ENCODE measurements at regions not wholly inside any gene's neighbourhood (a gene's known extent, or its start where the extent isn't known, plus 50 kb on each side); places are given as distances from the start of the nearest gene placed in this dataset.

DNA sequence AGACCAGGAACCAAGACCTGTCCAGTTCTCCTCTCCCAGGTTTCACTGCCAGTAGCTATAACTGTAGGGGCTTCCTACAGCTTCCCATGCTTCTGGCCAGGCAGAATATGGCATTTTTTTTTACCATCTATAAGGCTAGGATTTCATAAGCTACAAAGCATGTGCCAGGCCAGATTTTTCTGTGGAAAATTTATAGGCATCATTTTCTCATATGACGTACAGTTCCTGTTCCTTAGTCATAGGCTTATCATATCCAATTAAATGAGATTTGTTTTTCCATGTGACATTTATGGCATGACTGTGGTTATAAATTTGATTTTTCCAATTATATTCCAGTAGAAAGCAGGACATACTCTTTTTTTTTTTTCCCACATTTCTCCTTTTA, 208.6 kb upstream of the NPY start:
- TF ChIP-seq, protein P1, sequence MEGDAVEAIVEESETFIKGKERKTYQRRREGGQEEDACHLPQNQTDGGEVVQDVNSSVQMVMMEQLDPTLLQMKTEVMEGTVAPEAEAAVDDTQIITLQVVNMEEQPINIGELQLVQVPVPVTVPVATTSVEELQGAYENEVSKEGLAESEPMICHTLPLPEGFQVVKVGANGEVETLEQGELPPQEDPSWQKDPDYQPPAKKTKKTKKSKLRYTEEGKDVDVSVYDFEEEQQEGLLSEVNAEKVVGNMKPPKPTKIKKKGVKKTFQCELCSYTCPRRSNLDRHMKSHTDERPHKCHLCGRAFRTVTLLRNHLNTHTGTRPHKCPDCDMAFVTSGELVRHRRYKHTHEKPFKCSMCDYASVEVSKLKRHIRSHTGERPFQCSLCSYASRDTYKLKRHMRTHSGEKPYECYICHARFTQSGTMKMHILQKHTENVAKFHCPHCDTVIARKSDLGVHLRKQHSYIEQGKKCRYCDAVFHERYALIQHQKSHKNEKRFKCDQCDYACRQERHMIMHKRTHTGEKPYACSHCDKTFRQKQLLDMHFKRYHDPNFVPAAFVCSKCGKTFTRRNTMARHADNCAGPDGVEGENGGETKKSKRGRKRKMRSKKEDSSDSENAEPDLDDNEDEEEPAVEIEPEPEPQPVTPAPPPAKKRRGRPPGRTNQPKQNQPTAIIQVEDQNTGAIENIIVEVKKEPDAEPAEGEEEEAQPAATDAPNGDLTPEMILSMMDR (IDR thresholded peaks at IDR 0.05), result no peak
- no peak for TF ChIP-seq POLR2AphosphoS5 (IDR thresholded peaks at IDR 0.05)
- no peak for TF ChIP-seq POLR2A (IDR thresholded peaks at IDR 0.05)
- TF ChIP-seq EP300 (IDR thresholded peaks at IDR 0.05), result no peak
